T-cell (primary cell): ENCODE measurements at regions not wholly inside any gene's neighbourhood (a gene's known extent, or its start where the extent isn't known, plus 50 kb on each side); places are given as distances from the start of the nearest gene placed in this dataset.

Experiments used
- ATAC-seq, 4 experiments: fragments of 200-7000 bp in 3 of 4; fragments of 150-1000 bp in 1 of 4; cut with Tn5 transposase; replicated peaks in 1 of 4; 1 replicate in 3 of 4; 2 replicates in 1 of 4; pipeline ENCODE4 v1.10.0; 2021; ENCODE audit warnings: moderate library complexity in 3 of 4, mild to moderate bottlenecking in 2 of 4, moderate number of reproducible peaks in 1 of 4
- CTCF ChIA-PET, 2 donors: fragments of 300-600 bp; sonication (Branson Sonifier 250); formaldehyde crosslinking; loops; one replicate each; lab custom pipeline; 2022; ENCODE audit warnings: antibody characterized with exemption in 2 of 2; lab: Charles Lee
- POLR2A ChIA-PET, 2 donors: fragments of 300-600 bp; sonication (Branson Sonifier 250); formaldehyde crosslinking; loops; one replicate each; lab custom pipeline; 2022; ENCODE audit warnings: antibody characterized with exemption in 2 of 2; lab: Charles Lee
- DNase-seq, 35 experiments: peaks; one replicate each; pipeline versions ENCODE4 v3.0.0 to v3.0.0-alpha.2; 2013 to 2023
- H3K27ac ChIP-seq: one replicate; pipeline ENCODE4 v1.5.1; 2013; ENCODE audit warnings: low read length
- H3K27me3 ChIP-seq, 2 experiments: replicated peaks in 1 of 2; 1 replicate in 1 of 2; 2 replicates in 1 of 2; pipeline versions ENCODE4 v1.6.1 to v1.7.0; 2013; ENCODE audit warnings: low read length in 1 of 2, mixed read lengths in 1 of 2; ENCODE audit not compliant: control insufficient read depth in 2 of 2, insufficient read depth in 2 of 2; ENCODE audit errors: extremely low read depth in 1 of 2
- H3K36me3 ChIP-seq, 2 donors: 1 replicate in 1 of 2; 2 replicates in 1 of 2; pipeline versions ENCODE4 v1.6.1 to v1.7.0; 2013; ENCODE audit warnings: low read length in 1 of 2; ENCODE audit not compliant: control insufficient read depth in 2 of 2, insufficient read depth in 1 of 2; ENCODE audit errors: extremely low read depth in 1 of 2
- H3K4me1 ChIP-seq, 2 experiments: 1 replicate in 1 of 2; 2 replicates in 1 of 2; pipeline versions ENCODE4 v1.6.1 to v1.7.0; 2013; ENCODE audit warnings: low read length in 2 of 2, mixed read lengths in 1 of 2; ENCODE audit not compliant: insufficient read depth in 2 of 2, control insufficient read depth in 1 of 2; ENCODE audit errors: extremely low read depth in 1 of 2
- H3K4me3 ChIP-seq, 2 donors: 1 replicate in 1 of 2; 2 replicates in 1 of 2; pipeline versions ENCODE4 v1.5.1 to v1.7.0; 2013; ENCODE audit warnings: mild to moderate bottlenecking in 2 of 2, low read length in 1 of 2, moderate library complexity in 1 of 2; ENCODE audit not compliant: control insufficient read depth in 1 of 2; ENCODE audit errors: extremely low read depth in 1 of 2
- H3K9me3 ChIP-seq: 2 replicates; pipeline ENCODE4 v1.7.0; 2013
- H3K27ac Mint-ChIP-seq, 2 donors: one replicate each; pipeline ENCODE4 v1.8.0; 2020 to 2021; ENCODE audit warnings: mild to moderate bottlenecking in 2 of 2, mixed read lengths in 2 of 2
- H3K27me3 Mint-ChIP-seq, 2 donors: one replicate each; pipeline ENCODE4 v1.8.0; 2021 to 2022; ENCODE audit warnings: mixed read lengths in 2 of 2
- H3K36me3 Mint-ChIP-seq: one replicate; pipeline ENCODE4 v1.8.0; 2021; ENCODE audit warnings: mixed read lengths
- H3K4me1 Mint-ChIP-seq, 3 donors: one replicate each; pipeline ENCODE4 v1.8.0; 2020 to 2022; ENCODE audit warnings: mixed read lengths in 3 of 3, mild to moderate bottlenecking in 1 of 3
- H3K4me3 Mint-ChIP-seq, 3 donors: one replicate each; pipeline ENCODE4 v1.8.0; 2020 to 2022; ENCODE audit warnings: mild to moderate bottlenecking in 3 of 3, mixed read lengths in 3 of 3, moderate library complexity in 3 of 3
- H3K9me3 Mint-ChIP-seq, 3 donors: one replicate each; pipeline ENCODE4 v1.8.0; 2020 to 2022; ENCODE audit warnings: mixed read lengths in 3 of 3
- WGBS: methylation state at CpG from one replicate; pipeline ENCODE4 v1.1.5; 2013; ENCODE audit warnings: missing lambda C conversion rate; ENCODE audit not compliant: insufficient coverage; 5-methylcytosine and 5-hydroxymethylcytosine counted together

GRCh38 chr18:2002151-2002550 is 569.2 kb downstream of the METTL4 start:
- ChIA-PET CTCF (no interaction called here), POLR2A (no interaction called here)
- Mint-ChIP-seq H3K27ac (no peak overlapping the region), H3K4me3 (no peak overlapping the region), H3K36me3 (no peaks in the 10 kb centered on the region), H3K4me1 (no peaks in the 10 kb centered on the region), H3K9me3 (no peaks in the 10 kb centered on the region), H3K27me3 (peaks cover 0 to 11% of the 10 kb centered on the region in 2 donors)
- Histone ChIP-seq H3K4me1 (no peaks in the 10 kb centered on the region), H3K36me3 (no peaks in the 10 kb centered on the region), H3K27me3 (no peaks in the 10 kb centered on the region), H3K27ac (no peak overlapping the region), H3K4me3 (no peak overlapping the region), H3K9me3 (no peaks in the 10 kb centered on the region)
- DNase-seq (no peak), ATAC-seq (no peak)
- WGBS, result 83% methylated on average over 1 of the region's 2 CpGs

- ChIA-PET CTCF (no interaction called here), POLR2A (no interaction called here)
- H3K27ac Mint-ChIP-seq, result no peak overlapping the region
- 57% methylated on average over 4 of the region's 7 CpGs for WGBS
- H3K9me3 Mint-ChIP-seq, result no peaks in the 10 kb centered on the region
- Histone ChIP-seq H3K36me3 (no peaks in the 10 kb centered on the region), H3K4me3 (no peak overlapping the region), H3K4me1 (no peaks in the 10 kb centered on the region), H3K9me3 (no peaks in the 10 kb centered on the region), H3K27me3 (no peaks in the 10 kb centered on the region), H3K27ac (no peak overlapping the region)
- ATAC-seq (no peak), DNase-seq (no peak)
- no peaks in the 10 kb centered on the region for H3K36me3 Mint-ChIP-seq
- peaks cover 0 to 10% of the 10 kb centered on the region in 2 donors for H3K27me3 Mint-ChIP-seq
- no peaks in the 10 kb centered on the region for H3K4me1 Mint-ChIP-seq
- no peak overlapping the region for H3K4me3 Mint-ChIP-seq
Observed at GRCh38 chr18:2002604-2003003, 568.7 kb downstream of the METTL4 start.

- no CpG with 5 or more reads among the region's 2 CpGs for WGBS
- POLR2A ChIA-PET, result no interaction called here
- H3K27me3 Mint-ChIP-seq, result no peaks in the 10 kb centered on the region
Observed at GRCh38 chr18:2009942-2010697, 561.2 kb downstream of the METTL4 start.

GRCh38 chr18:2027016-2027415 is 544.3 kb downstream of the METTL4 start:
- H3K9me3 ChIP-seq, result no peaks in the 10 kb centered on the region
- H3K27me3 ChIP-seq, result no peaks in the 10 kb centered on the region
- no peaks in the 10 kb centered on the region for H3K36me3 Mint-ChIP-seq
- CTCF ChIA-PET, result no interaction called here
- H3K36me3 ChIP-seq, result no peaks in the 10 kb centered on the region
- H3K27ac ChIP-seq, result no peak overlapping the region
- H3K4me1 Mint-ChIP-seq, result no peaks in the 10 kb centered on the region
- WGBS, result 7% methylated on average over 1 of the region's 2 CpGs
- H3K4me3 Mint-ChIP-seq, result no peak overlapping the region
- H3K4me3 ChIP-seq, result no peak overlapping the region
- H3K27ac Mint-ChIP-seq, result no peak overlapping the region
- no peaks in the 10 kb centered on the region for H3K9me3 Mint-ChIP-seq
- DNase-seq (no peak), ATAC-seq (no peak)
- POLR2A ChIA-PET, result no interaction called here
- H3K27me3 Mint-ChIP-seq, result no peaks in the 10 kb centered on the region
- H3K4me1 ChIP-seq, result no peaks in the 10 kb centered on the region

More at GRCh38 chr18:2009942-2010697, 561.2 kb downstream of the METTL4 start:
- H3K36me3 ChIP-seq, result no peaks in the 10 kb centered on the region
- CTCF ChIA-PET, result no interaction called here
- no peak for ATAC-seq
- no peaks in the 10 kb centered on the region for H3K9me3 ChIP-seq
- no peaks in the 10 kb centered on the region for H3K4me1 ChIP-seq
- Mint-ChIP-seq H3K36me3 (no peaks in the 10 kb centered on the region), H3K9me3 (no peaks in the 10 kb centered on the region), H3K4me3 (no peak overlapping the region), H3K27ac (no peak overlapping the region), H3K4me1 (no peaks in the 10 kb centered on the region)
- no peak for DNase-seq
- no peaks in the 10 kb centered on the region for H3K27me3 ChIP-seq
- no peak overlapping the region for H3K27ac ChIP-seq
- H3K4me3 ChIP-seq, result no peak overlapping the region

GRCh38 chr18:2027756-2028155 is 543.5 kb downstream of the METTL4 start:
- ChIA-PET CTCF (no interaction called here), POLR2A (no interaction called here)
- Histone ChIP-seq H3K4me1 (no peaks in the 10 kb centered on the region), H3K27me3 (no peaks in the 10 kb centered on the region), H3K4me3 (no peak overlapping the region), H3K36me3 (no peaks in the 10 kb centered on the region), H3K9me3 (no peaks in the 10 kb centered on the region), H3K27ac (no peak overlapping the region)
- ATAC-seq (no peak), DNase-seq (no peak)
- no peaks in the 10 kb centered on the region for H3K4me1 Mint-ChIP-seq
- no peak overlapping the region for H3K4me3 Mint-ChIP-seq
- H3K27me3 Mint-ChIP-seq, result no peaks in the 10 kb centered on the region
- no peaks in the 10 kb centered on the region for H3K36me3 Mint-ChIP-seq
- no peaks in the 10 kb centered on the region for H3K9me3 Mint-ChIP-seq
- no peak overlapping the region for H3K27ac Mint-ChIP-seq

GRCh38 chr18:2028986-2029385 is 542.3 kb downstream of the METTL4 start:
- H3K4me3 ChIP-seq, result no peak overlapping the region
- POLR2A ChIA-PET, result no interaction called here
- Mint-ChIP-seq H3K27ac (no peak overlapping the region), H3K4me3 (no peak overlapping the region), H3K36me3 (no peaks in the 10 kb centered on the region), H3K27me3 (no peaks in the 10 kb centered on the region), H3K9me3 (no peaks in the 10 kb centered on the region), H3K4me1 (no peaks in the 10 kb centered on the region)
- ATAC-seq (no peak), DNase-seq (no peak)
- no peaks in the 10 kb centered on the region for H3K4me1 ChIP-seq
- no peaks in the 10 kb centered on the region for H3K36me3 ChIP-seq
- CTCF ChIA-PET, result no interaction called here
- no peak overlapping the region for H3K27ac ChIP-seq
- H3K9me3 ChIP-seq, result no peaks in the 10 kb centered on the region
- 36% methylated on average over 3 of the region's 3 CpGs for WGBS
- H3K27me3 ChIP-seq, result no peaks in the 10 kb centered on the region

GRCh38 chr18:2030647-2031046 is 540.7 kb downstream of the METTL4 start:
- H3K27me3 ChIP-seq, result no peaks in the 10 kb centered on the region
- ChIA-PET POLR2A (no interaction called here), CTCF (no interaction called here)
- H3K4me1 Mint-ChIP-seq, result no peaks in the 10 kb centered on the region
- H3K9me3 Mint-ChIP-seq, result no peaks in the 10 kb centered on the region
- H3K4me3 ChIP-seq, result no peak overlapping the region
- no peak overlapping the region for H3K27ac ChIP-seq
- H3K4me3 Mint-ChIP-seq, result no peak overlapping the region
- no peak overlapping the region for H3K27ac Mint-ChIP-seq
- H3K36me3 ChIP-seq, result no peaks in the 10 kb centered on the region
- DNase-seq (no peak), ATAC-seq (no peak)
- no peaks in the 10 kb centered on the region for H3K36me3 Mint-ChIP-seq
- H3K4me1 ChIP-seq, result no peaks in the 10 kb centered on the region
- peaks cover 0 to 1% of the 10 kb centered on the region in 2 donors for H3K27me3 Mint-ChIP-seq
- H3K9me3 ChIP-seq, result no peaks in the 10 kb centered on the region
